HG02759 (cell line): ENCODE measurements at regions not wholly inside any gene's neighbourhood (a gene's known extent, or its start where the extent isn't known, plus 50 kb on each side); places are given as distances from the start of the nearest gene placed in this dataset.

Source experiments
- ATAC-seq: cut with Tn5 transposase; IDR thresholded peaks from one replicate; pipeline ENCODE4 v1.9.1; 2021; ENCODE audit warnings: mild to moderate bottlenecking, moderate library complexity; ENCODE audit not compliant: unreplicated experiment

DNA sequence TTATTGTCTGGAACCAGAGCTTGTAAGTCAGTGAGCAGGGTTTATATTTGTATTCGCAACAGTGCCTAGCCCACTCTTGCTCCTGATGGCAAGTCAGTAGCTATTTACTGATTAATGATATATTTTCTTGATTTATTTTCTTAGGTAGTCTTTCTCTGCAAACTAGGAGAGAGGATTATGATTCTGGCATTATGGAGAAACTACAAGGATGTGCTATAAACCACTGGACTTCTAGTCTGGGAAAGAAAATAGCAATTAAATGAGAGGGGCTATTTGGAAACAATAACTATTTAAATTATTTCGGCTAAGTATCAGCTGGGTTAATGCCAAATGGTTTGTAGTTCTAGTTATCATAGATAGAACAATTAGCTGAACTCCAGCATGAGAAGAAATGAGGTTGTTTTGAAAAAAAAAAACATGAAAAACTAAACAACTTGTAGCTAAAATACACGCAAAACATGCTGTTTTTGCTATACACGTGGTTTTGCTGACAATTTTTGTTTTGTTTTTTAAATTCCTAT is 304.9 kb upstream of the TCF21 start:
- no peak for ATAC-seq

DNA sequence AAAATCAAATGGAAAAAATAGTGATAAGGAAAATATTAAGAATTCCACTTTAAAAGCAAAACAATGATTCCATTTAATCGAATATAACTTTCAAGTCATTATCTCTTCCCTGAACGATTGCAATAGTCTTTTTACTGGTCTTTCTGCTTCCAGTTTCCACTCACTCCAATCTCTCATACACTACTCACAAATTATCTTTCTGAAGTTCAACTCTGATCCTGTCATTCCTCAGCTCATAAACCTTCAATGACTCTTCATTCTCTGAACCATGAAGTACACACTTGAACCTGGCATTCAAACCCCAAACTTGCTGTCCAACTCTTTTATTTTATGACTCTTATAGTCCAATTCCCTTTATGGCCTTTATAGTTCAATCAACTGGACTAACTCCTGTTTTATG is 304.1 kb upstream of the TCF21 start:
- no peak for ATAC-seq

DNA sequence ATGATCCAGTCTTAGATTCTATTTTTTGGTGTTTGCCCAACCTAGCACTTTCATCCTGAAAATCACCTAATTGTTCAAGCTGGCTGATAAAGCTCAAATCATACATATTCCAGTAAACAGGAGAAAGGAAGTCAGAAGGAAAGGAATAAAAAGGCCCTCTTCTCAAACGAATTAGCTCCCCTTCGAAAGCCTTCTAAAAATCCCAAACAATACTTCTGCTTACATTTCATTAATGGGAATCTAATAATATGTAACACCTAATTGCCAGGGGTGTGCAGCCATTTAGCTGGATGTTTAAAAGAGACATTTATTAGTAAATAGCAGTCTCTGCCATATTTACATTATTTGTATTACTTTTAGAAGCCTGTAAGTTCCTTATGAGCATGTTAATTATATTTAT is 302.9 kb upstream of the TCF21 start:
- no peak for ATAC-seq

GRCh38 chr6:133587546-133588160 is 301.3 kb upstream of the TCF21 start:
- ATAC-seq: no peak

DNA sequence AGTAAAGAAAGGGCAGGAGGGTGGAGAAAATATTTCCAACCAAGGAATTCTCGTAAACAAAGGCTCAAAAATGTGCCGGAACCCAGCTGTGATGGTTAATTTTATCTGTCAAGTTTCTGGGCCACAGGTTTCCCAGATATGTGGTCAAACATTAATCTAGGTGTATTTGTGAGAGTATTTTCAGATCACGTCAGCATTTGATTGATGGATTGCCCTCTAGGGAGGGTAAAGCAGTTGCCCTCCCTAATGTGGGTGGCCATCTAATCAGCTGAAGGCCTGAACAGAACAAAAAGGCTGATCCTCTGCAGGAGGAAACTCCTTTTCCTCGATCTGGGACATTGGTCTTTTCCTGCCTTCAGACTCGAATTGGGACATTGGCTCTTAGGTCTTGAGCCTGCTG is 298.7 kb upstream of the TCF21 start:
- ATAC-seq: no peak

- no peak for ATAC-seq
Measured at GRCh38 chr6:133590814-133591213, 298.1 kb upstream of the TCF21 start.

GRCh38 chr6:133591275-133591674 is 297.6 kb upstream of the TCF21 start:
- ATAC-seq: no peak

DNA sequence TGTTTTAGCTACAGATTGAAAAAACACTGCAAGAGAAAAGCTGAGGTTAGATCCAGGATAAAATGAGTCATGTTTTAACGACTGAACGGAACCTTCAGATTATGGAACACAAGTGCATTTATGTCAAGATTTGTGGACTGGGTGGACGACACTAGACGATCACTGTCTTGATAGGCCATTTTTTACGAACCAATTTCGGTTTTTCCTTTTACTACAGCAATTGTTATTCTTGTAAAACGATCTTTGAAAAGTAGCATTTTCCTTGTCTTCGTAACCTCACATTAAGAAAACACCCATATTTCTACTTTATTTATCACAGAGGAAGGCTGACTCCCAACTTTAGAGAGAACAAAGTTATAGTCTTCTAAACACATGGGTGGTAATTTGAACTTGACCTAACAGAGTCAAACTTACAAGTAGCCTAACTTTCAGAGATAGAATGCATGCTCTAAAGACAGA is 294.2 kb upstream of the TCF21 start:
- ATAC-seq: no peak

GRCh38 chr6:133595111-133595761 is 293.7 kb upstream of the TCF21 start:
- no peak for ATAC-seq

GRCh38 chr6:133606852-133607251 is 282.1 kb upstream of the TCF21 start:
- no peak for ATAC-seq

DNA sequence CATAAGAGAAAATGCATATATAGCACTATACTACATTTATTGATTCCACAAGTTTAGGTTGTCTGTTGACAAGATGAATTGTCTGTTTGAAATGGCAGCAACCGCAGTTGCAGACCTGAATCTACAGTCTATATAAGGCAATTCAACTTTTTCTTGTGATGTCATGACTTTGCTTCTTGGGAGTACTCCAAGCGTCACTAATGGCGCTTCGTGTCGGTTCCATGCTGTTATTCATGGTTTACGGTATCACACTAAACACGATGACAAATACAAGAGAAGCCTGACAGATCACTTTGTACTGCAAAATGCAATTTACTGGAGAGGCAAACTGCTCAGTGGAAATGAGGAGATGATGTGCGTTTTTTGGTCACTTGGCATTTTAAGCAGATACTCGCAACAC is 280.3 kb upstream of the TCF21 start:
- no peak for ATAC-seq

- ATAC-seq: no peak
Measured at GRCh38 chr6:133609415-133610226, 279.3 kb upstream of the TCF21 start.

GRCh38 chr6:133610227-133610840 is 278.6 kb upstream of the TCF21 start:
- no peak for ATAC-seq

GRCh38 chr6:133610971-133611370 is 277.9 kb upstream of the TCF21 start:
- no peak for ATAC-seq

DNA sequence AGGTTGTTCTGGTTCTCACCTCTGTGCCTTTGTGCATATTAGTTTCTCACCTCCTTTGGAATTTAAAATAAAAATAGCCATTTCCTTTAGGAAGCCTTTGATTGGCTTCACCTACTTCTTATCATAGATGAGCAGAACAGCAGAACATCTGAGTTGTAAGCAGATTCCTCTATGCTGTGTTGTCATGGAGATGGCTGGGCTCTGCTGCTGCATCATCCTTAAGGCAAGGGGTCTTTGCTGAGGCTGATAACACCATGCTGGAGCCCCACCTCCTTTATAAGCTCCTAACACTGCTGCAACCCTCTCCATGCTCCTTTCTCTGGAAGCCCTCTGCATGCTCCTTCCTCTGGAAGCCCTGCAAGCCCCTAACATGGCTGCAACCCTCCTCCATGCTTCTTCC is 276.5 kb upstream of the TCF21 start:
- ATAC-seq: no peak

GRCh38 chr6:133613211-133613610 is 275.7 kb upstream of the TCF21 start:
- ATAC-seq: no peak

GRCh38 chr6:133621751-133622150 is 267.2 kb upstream of the TCF21 start:
- no peak for ATAC-seq

GRCh38 chr6:133623065-133623464 is 265.8 kb upstream of the TCF21 start:
- ATAC-seq: no peak

GRCh38 chr6:133623621-133624020 is 265.3 kb upstream of the TCF21 start:
- no peak for ATAC-seq

- no peak for ATAC-seq
Measured at GRCh38 chr6:133626096-133626666, 262.7 kb upstream of the TCF21 start.

DNA sequence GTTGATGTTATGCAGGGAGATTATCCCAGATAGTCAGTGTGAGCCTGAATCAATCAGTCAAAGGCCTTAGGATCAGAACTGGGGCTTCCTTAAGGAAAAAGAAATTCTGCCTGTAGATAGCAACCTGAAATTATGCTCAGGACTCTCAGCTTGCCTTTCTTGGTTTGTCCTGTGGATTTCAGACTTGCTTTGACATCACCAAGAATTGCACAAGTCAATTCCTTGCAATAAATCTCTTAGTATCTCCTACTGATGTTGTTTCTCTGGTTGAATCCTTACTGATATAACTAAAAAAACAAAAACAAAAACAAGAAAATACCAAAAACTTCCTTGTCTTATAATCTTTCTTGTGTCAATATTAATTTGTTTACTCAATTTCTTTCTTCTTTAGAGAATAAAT is 258.9 kb upstream of the TCF21 start:
- no peak for ATAC-seq
